SK-N-MC (cell line): ENCODE measurements at regions not wholly inside any gene's neighbourhood (a gene's known extent, or its start where the extent isn't known, plus 50 kb on each side); places are given as distances from the start of the nearest gene placed in this dataset.

Experiments used
- EZH2 ChIP-seq: fragments of 200-600 bp; sonication (generic); IDR thresholded peaks from one replicate; pipeline ENCODE4 v1.6.1; 2017; ENCODE audit warnings: antibody characterized with exemption
- FOXP2 ChIP-seq: optimal IDR thresholded peaks from 2 replicates; pipeline ENCODE3; 2011; ENCODE audit warnings: mild to moderate bottlenecking, moderate library complexity; ENCODE audit not compliant: insufficient read depth; ENCODE audit errors: extremely low read length, control extremely low read depth
- POLR2AphosphoS5 ChIP-seq: IDR thresholded peaks from 2 replicates; pipeline ENCODE4 v1.6.1; 2012; ENCODE audit warnings: mild to moderate bottlenecking, low read depth, low read length, borderline replicate concordance

GRCh38 chr7:17099083-17099973, 199.1 kb upstream of the AHR start:
- TF ChIP-seq POLR2AphosphoS5 (no peak), EZH2 (no peak), FOXP2 (no peak)
